NCI-H226 (cell line): ENCODE measurements at regions not wholly inside any gene's neighbourhood (a gene's known extent, or its start where the extent isn't known, plus 50 kb on each side); places are given as distances from the start of the nearest gene placed in this dataset.
A peak's percentile ranks its signal among the peaks of the same experiment; 100 is the strongest.
"Not testable (repeated sequence)": the region's sequence is repeated elsewhere in the genome, so short reads cannot be mapped to it uniquely, and the experiment has no call there.

Experiments used
- DNase-seq: peaks from one replicate; pipeline ENCODE4 v3.0.0-alpha.2; 2015

DNA sequence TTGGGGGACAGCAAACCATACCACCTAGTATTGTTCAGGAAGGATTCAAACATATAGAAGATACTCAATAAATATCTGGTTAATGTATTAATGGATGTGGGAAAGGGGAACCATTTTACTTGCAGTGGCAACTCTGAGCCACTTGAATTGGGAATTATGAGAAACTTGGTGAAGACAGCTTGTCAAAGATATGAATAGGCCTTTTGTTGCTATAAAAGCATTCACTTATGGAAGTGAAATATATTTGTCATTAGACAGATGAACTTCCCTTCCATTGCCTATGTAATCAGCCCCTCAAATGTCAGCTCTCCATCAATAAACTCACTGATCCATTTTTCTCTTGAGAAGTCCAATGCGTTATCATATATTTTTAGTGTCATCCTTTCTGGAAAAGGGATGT is 56.1 kb downstream of the GPR85 start:
- no peak for DNase-seq

DNA sequence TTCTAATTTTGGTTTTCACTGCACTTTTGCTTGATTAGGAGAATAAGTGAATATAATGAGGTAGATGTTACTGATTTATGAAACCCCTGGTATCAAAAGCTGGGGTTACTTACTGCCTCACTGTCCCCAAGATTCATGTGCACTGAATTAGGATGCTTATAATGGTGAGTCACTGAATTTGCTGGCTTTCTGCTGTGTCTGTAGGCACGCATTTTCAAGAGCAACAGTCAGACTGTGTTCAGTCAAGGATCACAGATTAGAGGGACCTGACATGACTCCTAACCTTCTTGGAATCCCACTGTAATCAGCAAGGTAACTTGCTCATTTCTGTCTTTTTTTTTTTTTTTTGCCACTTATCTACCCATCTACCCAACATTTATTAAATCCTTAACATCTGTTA is 59.7 kb downstream of the GPR85 start:
- DNase-seq, result no peak

DNA sequence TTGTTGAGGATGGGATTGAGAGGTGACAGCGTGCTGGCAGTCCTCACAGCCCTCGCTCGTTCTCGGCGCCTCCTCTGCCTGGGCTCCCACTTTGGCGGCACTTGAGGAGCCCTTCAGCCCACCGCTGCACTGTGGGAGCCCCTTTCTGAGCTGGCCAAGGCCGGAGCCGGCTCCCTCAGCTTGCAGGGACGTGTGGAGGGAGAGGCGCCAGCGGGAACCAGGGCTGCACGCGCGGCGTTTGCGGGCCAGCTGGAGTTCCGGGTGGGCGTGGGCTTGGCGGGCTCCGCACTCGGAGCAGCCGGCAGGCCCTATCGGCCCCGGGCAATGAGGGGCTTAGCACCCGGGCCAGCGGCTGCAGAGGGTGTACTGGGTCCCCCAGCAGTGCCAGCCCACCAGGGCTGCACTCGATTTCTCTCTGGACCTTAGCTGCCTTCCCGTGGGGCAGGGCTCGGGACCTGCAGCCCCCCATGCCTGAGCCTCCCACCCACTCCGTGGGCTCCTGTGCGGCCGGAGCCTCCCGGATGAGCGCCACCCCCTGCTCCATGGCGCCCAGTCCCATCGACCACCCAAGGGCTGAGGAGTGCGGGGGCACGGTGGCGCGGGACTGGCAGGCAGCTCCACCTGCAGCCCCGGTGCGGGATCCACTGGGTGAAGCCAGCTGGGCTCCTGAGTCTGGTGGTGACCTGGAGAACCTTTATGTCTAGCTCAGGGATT is 69.3 kb downstream of the GPR85 start:
- DNase-seq, result not testable (repeated sequence)

DNA sequence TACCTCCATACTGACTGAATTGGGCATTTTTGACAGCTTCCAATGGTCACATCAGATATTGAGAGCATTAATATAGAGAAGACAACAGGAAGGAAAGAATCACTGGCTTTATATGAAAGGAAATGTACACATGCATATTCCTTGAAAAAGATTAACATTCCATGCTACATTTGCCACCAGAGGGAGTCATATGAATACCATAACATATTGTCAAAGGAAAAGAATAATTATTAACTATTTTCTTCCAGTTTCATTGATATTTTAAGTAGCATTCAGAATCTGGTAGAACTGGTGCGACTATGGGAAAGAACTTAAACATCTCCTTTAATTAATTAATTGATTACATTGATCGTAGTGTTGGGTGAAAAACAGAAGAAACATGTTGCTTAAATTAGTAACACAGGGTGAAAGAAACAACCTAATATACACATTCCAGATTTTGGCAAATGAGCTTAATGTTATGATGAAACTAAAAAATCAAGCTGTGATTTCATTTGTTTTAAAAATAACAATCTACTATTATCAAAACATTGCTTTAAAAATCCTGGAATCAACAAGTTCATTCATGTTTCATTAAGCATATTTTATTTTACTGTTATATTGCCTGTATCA is 71.5 kb downstream of the GPR85 start:
- no peak for DNase-seq

DNA sequence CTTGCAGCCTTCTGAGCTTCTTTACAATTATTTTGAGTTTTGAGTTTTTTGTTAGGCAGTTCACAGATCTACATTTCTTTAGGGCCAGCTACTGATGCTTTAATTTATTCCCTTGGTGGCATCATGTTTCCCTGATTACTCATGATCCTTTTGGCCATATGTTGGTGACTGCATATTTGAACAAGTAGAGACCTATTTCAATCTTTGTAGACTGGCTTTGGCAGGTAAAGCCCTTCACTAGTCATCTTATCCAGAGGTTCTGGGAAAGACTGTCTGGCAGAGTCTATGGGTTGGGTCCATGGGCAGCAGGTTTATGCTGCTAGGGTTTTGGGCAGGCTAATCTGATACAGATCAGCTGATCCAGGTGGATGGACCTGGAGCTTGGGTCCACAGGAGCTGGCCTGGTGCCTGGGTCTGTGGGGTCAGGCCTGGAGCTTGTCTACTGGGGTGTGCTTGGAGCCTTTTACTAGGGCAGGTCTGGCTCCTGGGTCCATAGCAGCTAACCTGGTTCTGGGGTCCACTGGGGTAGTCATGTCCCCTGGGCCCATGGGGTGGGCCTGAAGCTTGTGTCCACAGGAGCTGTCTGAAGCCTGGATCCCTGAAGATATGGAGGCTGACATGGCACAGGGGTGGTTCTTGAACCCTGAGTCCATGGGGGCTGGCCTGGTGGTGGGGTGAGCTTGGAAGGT is 72.7 kb downstream of the GPR85 start:
- no peak for DNase-seq

DNA sequence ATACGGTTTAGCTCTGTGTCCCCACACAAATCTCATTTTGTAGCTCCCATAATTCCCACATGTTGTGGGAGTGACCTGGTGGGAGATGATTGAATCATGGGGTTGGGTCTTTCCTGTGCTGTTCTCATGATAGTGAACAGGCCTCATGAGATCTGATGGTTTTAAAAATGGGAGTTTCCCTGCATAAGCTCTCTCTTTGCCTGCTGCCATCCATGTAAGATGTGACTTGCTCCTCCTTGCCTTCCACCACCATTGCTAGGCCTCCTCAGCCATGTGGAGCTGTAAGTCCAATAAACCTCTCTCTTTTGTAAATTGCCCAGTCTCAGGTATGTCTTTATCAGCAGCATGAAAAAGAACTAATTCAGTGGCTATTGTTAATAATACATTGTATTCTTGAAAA is 73.8 kb downstream of the GPR85 start:
- DNase-seq, result not testable (repeated sequence)

DNA sequence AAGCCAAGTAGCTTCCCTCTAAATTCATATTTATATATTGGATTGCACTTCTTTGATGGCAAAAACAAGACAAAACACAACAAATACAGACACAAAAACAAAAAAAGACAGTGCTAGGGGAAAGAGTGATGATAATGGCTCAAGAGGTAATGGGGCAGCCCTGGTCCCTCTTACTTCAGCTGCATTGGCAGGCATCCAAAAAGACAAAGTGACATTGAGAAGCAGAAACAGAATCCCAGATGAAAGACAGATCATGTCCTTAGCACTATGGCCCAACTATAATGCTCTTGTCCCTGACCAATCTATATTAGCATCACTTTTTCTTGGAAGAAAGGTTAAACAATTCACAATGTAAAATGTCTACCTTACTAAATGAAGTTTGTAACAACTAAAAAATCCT is 76.2 kb downstream of the GPR85 start:
- no peak for DNase-seq

DNA sequence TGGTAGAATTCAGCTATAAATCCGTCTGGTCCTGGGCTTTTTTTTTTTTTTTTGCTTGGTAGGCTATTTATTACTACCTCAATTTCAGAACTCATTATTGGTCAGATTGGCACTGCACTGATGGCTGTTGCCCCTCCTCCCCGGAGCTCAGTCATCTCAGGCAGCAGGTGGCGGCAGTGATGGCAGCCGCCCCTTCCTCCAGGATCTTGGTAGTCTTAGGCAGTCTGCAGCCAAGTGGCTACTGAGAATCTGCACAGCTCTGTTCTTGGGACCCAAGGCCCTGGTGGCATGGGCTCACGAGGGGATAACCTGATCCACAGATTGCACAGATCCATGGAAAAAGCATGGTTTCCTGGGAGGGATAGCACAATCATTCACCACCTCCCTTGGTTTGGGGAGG is 77.9 kb downstream of the GPR85 start:
- DNase-seq, result no peak

DNA sequence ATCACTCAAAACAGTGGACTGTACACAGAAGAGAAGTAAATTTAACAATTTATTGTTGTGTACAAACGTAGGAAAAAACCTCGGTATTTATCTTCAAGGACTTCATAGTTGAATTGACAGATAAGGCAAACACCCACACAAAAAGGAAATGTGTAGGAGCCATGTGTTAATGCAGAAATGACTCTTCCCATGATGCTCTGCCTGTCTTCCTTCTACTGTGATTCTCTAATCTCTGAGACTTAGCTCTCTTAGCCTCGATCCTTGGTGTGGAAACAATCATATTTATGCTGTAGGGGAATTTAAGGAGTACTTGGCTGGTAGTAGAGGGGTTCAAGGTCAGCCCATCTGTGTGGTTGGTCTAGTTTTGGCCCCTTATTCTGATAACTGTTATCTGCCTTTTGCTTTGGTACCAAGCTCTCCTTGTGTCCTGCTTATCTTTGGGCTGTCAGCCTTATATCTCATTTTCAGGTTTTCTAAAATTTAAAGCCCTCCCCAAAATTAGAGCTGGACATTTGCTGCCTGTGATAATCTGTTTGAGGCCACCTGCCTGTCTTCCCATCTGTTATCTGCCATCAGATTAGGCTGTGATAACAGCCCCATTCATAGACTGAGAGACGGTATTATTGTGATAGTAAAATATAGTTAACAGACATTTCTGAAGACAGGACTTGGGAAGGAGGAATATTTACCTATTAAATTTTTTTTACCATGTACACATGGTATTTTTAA is 81.7 kb downstream of the GPR85 start:
- peak; percentile 58 for DNase-seq

DNA sequence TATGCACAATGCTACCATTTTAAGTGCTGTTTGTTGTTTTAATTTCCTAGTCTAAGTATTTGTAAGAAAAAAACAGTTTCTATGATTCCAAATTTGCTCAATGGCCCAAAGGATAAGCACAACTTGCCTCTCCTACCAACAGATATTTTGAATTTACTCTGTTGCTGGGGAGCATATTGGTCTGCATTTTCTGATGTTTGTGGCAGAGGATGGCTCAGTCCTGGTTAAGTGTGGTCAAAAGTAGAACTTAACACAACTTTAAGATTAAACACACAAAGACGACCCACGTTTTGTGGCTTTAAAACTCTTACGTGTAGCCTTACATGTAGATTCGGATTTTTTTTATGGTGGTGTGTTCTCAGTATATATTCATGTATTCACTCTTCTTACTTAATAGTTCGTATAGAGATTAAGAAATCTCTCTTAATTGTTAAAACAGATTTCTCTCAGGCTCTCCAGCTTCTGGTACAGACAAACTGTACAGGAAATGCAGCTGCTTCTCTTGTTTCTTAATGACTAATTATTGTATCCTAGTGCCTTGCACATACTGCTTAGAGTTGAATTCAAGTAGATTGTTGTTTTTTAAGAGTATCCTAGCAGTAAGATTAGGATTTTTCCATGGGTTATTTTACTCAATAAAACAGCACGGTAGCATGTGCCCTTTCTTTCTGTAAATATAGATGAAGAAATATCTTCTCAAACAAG is 86.2 kb downstream of the GPR85 start:
- no peak for DNase-seq

DNA sequence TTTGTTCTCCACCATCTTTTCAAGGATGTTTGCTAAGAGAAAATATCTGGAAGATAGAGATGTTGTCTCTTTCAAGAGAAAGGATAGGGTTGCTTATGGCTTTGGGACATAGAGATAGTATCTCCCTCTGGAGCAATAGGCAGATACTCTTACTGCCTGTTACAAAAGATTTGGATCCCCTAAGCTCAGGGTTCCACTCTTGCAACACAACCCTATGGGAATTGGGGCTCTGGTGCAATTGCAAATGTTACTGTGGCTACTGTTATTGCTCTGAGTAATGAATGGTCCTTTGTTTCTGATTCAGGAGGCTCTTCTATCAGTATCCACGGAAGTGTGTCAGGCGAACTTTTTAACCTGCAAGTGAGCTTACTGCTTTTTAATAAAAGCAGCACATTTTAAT is 88.8 kb downstream of the GPR85 start:
- DNase-seq, result no peak

DNA sequence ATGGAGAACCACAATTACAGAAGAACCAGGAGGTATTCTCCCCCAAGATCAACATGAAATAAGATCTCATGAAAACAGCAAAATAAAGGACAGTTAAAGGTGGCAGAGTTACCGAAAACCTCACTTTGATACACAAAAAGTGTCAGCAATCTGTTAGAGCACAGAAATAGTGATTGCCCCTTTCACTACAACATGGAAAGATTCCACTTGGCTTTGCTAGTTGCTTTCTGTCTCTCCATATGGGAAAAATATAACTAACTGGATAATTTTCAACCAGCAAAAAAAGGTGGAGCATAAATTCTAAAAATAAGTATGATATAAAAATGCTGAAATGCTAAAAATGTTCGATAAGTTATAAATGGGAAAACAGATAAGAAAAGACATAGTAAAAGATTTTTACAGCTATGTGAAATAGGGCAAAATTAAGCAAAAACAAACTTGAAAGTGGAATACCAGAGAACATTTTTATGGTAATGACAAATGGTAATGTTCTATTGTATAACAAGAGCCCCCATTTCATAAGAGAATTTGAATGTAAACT is 90.2 kb downstream of the GPR85 start:
- DNase-seq, result no peak

DNA sequence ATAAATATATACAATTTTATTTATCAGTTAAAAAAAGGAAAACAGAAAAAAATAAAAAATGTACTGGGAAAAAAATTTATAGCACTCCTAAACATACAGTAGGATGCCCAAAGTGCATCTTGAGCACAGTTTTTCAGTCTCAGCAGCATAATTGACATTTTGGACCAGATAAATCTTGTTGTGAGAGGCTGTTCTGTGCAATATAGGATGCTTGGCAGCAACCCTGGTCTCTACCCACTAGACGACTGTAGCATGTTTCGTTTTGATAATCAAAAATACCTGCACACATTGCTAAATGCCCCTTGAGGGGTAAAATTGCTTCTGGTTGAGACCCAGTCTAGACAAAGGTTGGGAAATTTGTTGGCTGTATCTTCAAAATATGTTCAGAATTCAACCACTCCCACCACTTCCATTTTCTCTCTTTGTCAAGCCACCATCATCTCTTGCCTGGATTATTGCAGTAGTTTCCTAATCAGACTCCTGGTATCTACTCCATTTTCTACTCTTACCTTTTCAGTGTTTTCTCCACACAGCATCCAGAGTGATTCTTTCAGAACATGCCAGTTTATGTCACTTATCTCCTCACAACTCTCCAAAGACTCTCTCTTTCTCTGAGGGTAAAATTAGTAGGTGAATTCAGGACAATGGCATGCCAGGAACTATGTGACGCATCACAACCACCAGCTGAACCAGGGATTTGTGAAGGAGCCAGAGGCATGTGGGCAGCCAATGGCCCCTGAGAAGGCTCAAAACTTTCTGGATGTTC is 91.4 kb downstream of the GPR85 start:
- peak; percentile 24 for DNase-seq

DNA sequence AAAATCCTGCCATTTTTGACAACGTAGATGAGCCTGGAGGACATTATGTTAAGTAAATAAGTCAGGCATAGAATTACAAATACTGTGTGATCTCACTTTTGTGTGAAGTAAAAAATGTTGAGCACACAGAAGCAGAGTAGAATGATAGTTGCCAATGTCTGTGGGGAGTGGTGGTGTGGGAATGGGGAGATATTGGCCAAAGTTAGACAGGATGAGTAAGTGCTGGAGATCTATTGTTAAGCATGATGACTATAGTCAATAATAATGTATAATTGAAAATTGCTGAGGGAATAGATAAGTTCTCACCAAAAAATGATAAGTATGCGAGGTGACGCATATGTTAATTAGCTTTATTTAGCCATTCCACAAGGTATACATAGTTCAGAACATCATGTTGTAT is 92.0 kb downstream of the GPR85 start:
- DNase-seq, result no peak

DNA sequence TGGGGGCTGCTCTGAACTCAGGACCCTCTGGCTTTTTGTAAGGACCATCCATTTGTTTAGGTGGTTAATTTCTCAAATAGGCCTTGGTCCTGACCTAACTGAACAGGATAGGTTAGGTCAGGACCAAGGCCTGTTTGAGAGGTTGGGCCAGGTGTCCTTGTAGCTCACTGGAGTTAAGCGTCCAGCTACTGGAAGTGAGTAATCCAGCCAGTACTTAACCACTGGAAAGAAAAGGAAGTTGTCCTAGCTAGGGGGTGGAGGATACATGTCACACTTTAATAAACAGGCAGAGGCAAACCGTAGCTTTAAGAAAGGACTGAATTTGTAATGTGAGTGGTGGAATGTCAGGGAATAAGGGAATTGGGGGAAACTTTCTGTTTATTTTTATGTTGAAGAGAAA is 96.0 kb downstream of the GPR85 start:
- DNase-seq, result no peak

DNA sequence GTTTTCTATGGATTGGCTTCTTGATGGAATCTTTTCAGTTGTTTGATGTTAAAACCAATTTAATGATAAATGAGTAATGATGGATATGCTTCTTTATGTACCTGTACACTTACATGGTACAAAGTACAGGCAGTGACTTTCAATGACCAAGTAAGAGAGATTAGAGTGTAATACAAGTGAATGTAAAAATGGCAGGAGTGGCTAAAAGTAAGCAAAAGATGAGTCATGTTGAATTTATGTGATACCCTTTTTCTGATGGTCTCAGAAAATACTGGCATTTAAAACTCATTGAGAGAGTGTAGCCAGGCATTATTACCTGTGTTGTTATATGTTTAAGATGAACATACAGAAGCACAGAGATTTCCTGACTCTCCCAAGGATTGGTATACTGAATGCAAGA is 97.1 kb downstream of the GPR85 start:
- no peak for DNase-seq

DNA sequence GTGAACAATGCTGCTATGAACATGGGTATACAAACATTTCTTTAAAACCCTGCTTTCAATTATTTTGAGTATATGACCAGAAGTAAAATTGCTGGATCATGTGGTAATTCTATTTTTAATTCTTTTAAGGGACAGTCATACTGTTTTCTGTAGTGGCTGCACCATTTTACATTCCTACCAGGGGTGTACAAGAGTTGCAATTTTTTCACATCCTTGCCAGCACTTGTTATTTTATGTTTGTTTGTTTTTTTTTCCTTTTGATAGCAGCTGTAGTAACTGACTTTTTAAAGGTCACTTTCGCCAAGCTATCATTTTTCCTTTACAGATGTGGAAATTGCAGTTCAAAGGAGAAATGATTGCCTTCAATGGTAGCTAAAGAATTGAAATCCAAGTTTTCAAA is 99.5 kb downstream of the GPR85 start:
- no peak for DNase-seq

DNA sequence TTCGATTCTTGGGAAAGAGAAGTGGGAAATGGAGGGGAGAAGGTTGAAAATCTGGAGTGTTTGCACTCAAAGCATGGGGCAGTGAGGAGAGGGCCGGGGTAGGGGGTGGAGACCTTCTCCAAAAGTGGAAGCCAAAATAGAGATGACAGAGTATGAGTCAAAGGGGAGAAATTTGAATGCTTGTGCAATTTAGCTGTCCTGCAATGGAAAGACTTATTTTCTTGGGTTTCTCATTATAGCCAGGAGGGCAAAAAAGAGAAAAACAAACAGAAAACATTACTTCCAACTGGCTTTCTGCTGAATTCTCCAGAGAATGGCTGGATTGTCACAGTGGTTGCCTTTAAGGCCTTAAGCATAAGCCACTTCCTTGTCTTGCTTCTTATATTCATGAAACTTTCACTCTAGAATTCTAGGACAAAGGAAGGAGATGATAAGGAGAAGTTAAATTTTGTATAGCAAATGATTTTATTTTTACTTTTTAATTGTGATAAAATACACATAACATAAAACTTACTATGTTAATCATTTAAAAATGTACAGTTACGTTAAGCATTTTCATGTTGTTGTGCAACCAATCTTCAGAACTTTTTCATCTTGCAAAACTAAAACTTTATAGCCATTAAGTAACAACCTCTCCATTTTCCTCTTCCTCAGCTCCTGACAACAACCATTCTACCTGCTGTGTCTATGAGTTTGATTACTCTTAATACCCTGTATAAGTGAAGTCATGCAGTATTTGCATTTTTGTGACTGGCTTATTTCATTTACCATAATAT is 100.2 kb downstream of the GPR85 start:
- no peak for DNase-seq

DNA sequence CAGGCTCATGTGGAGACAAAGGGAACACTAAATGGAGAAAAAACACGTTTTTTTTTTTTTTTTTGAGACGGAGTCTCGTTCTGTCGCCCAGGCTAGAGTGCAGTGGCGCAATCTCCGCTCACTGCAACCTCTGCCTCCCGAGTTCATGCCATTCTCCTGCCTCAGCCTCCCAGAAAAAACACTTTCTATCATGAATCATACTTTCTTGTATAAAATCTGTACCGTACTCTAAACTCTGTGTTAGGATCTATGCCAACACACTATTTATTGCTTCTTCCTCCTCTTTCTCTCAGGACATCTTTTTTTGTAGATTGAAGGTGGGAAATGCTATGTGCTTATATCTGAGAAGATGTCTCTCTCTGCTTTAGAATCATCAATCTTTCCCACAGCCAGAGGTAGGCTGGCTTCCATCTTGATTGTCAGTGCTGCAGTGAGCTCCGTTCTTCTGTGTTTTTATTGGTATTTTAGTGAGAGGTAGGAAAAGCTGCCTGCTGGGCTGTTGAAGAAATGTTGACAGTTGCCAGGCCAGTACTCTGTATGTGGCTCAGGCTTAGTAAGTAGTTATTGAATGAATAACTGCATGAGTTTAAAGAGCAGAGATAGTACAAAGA is 101.1 kb downstream of the GPR85 start:
- peak; percentile 28 for DNase-seq

DNA sequence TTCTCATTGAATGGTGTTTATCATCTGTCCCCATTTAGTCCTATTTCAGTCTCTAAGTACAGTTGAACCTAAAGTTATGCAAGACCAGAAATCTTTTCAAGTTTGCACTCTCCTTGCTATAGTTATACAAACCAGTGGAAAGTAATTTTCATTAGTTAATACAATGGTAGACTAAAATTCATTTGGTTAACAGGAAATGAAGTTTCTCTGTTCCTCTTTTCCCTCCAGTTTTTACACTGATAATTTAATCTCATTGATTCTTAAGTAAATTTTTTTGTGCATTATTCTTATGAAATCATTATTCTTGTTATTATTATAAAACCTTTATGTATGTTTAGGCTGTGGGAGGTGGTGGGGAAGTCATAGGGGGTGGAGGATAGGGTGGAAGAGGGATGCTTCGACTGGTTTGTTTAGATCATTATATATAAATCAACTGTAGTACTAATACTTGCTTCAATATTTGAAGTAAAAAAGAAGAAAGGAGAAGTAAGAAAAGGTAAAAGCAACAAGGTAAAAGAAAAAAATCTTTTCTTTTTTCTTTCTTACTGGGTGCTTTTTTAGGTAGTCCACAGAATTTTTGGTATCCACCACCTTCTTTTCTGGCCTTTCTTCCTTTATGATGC is 104.1 kb downstream of the GPR85 start:
- DNase-seq, result no peak
